Breast epithelium (tissue), 4 donors: ENCODE measurements at regions not wholly inside any gene's neighbourhood (a gene's known extent, or its start where the extent isn't known, plus 50 kb on each side); places are given as distances from the start of the nearest gene placed in this dataset.

ENCODE experiments used
- DNase-seq, 2 donors: peaks; one replicate each; pipeline ENCODE4 v3.0.0-alpha.2; 2019; ENCODE audit warnings: low spot score in 2 of 2
- H3K27ac ChIP-seq, 2 donors: fragments of 200-600 bp; sonication (generic) in 1 of 2; one replicate each; pipeline ENCODE4 v1.5.1; 2016 to 2019; ENCODE audit warnings: mild to moderate bottlenecking in 1 of 2
- H3K27me3 ChIP-seq, 2 donors: fragments of 200-600 bp; sonication (generic) in 1 of 2; one replicate each; pipeline versions ENCODE4 v1.5.1 to v1.6.0; 2017 to 2019; ENCODE audit warnings: control low read depth in 1 of 2, mild to moderate bottlenecking in 1 of 2
- H3K36me3 ChIP-seq: fragments of 200-600 bp; one replicate; pipeline ENCODE4 v1.5.1; 2019
- H3K4me1 ChIP-seq, 2 donors: fragments of 200-600 bp; sonication (generic); one replicate each; pipeline ENCODE4 v1.5.1; 2016 to 2019; ENCODE audit warnings: control low read depth in 1 of 2
- H3K4me3 ChIP-seq, 3 donors: fragments of 200-600 bp; sonication (generic); 1 replicate in 2 of 3; 2 replicates in 1 of 3; pipeline ENCODE4 v1.5.1; 2016 to 2019; ENCODE audit warnings: mild to moderate bottlenecking in 3 of 3, moderate library complexity in 2 of 3
- H3K9me3 ChIP-seq, 2 donors: fragments of 200-600 bp; sonication (generic) in 1 of 2; one replicate each; pipeline ENCODE4 v1.5.1; 2016 to 2019; ENCODE audit warnings: control low read depth in 1 of 2
- POLR2A ChIP-seq: fragments of 450-650 bp; IDR thresholded peaks from one replicate; pipeline ENCODE4 v1.6.1; 2016; ENCODE audit warnings: antibody characterized with exemption, mild to moderate bottlenecking, moderate library complexity
- POLR2AphosphoS5 ChIP-seq, 3 donors: sonication (generic); formaldehyde crosslinking; IDR thresholded peaks; one replicate each; pipeline ENCODE4 v1.6.1; 2017; ENCODE audit warnings: antibody characterized with exemption in 3 of 3
- intact Hi-C: fragments of 100-400 bp; cut with DNase I; formaldehyde crosslinking; loops from one replicate; pipeline ENCODE4 v1.15.1; 2023; ENCODE audit warnings: low total_unique reads
- TF ChIP-seq, protein P1 (sequence below), 3 donors: fragments of 450-650 bp; IDR thresholded peaks; one replicate each; pipeline ENCODE4 v1.5.1; 2016 to 2017; ENCODE audit warnings: antibody characterized with exemption in 3 of 3, mild to moderate bottlenecking in 3 of 3, moderate library complexity in 3 of 3

- Histone ChIP-seq H3K27me3 (no peaks in the 10 kb centered on the region), H3K27ac (no peak overlapping the region), H3K9me3 (no peaks in the 10 kb centered on the region), H3K4me3 (no peak overlapping the region), H3K36me3 (no peaks in the 10 kb centered on the region), H3K4me1 (no peaks in the 10 kb centered on the region)
- no peak for DNase-seq
- no peak for TF ChIP-seq POLR2A
- no peak for TF ChIP-seq POLR2AphosphoS5 (IDR thresholded peaks at IDR 0.05)
- TF ChIP-seq, protein P1, sequence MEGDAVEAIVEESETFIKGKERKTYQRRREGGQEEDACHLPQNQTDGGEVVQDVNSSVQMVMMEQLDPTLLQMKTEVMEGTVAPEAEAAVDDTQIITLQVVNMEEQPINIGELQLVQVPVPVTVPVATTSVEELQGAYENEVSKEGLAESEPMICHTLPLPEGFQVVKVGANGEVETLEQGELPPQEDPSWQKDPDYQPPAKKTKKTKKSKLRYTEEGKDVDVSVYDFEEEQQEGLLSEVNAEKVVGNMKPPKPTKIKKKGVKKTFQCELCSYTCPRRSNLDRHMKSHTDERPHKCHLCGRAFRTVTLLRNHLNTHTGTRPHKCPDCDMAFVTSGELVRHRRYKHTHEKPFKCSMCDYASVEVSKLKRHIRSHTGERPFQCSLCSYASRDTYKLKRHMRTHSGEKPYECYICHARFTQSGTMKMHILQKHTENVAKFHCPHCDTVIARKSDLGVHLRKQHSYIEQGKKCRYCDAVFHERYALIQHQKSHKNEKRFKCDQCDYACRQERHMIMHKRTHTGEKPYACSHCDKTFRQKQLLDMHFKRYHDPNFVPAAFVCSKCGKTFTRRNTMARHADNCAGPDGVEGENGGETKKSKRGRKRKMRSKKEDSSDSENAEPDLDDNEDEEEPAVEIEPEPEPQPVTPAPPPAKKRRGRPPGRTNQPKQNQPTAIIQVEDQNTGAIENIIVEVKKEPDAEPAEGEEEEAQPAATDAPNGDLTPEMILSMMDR (IDR thresholded peaks at IDR 0.05): no peak
- intact Hi-C loops: no loop called here
Measured at GRCh38 chr7:15853832-15854470, 167.5 kb upstream of the MEOX2 start.

- Histone ChIP-seq H3K27me3 (no peaks in the 10 kb centered on the region), H3K4me1 (no peaks in the 10 kb centered on the region), H3K9me3 (no peaks in the 10 kb centered on the region), H3K4me3 (no peak overlapping the region), H3K36me3 (no peaks in the 10 kb centered on the region), H3K27ac (no peak overlapping the region)
- intact Hi-C loops: no loop called here
- DNase-seq: no peak
- no peak for TF ChIP-seq POLR2A
- TF ChIP-seq POLR2AphosphoS5 (IDR thresholded peaks at IDR 0.05): no peak
- TF ChIP-seq, protein P1 (IDR thresholded peaks at IDR 0.05): no peak
Measured at GRCh38 chr7:15851201-15851600, 164.7 kb upstream of the MEOX2 start.

DNA sequence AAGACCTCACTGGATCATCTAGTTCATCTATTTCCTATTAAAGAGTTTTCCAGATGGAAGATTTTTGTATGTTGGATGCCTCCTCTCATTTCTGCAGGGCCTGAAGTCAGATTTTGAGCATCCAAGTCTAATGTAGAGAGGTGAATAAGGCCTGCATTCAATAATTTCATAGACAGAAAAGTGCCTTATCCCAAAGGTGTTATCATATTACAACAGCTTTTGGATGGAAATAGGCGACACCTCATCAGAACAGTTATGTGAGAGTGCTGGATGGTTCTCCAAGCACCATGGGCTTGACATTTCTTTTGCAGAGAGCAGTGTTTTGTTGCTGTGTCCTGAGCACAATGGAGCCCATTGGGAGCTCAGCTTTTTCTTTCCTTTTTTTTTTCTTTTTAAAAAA lies 162.4 kb upstream of the MEOX2 start:
- Histone ChIP-seq H3K4me1 (no peaks in the 10 kb centered on the region), H3K4me3 (no peak overlapping the region), H3K27me3 (no peaks in the 10 kb centered on the region), H3K27ac (no peak overlapping the region), H3K36me3 (no peaks in the 10 kb centered on the region), H3K9me3 (no peaks in the 10 kb centered on the region)
- DNase-seq: no peak
- no peak for TF ChIP-seq POLR2AphosphoS5 (IDR thresholded peaks at IDR 0.05)
- no peak for TF ChIP-seq POLR2A
- TF ChIP-seq, protein P1 (IDR thresholded peaks at IDR 0.05): no peak
- intact Hi-C loops: no loop called here

GRCh38 chr7:15848362-15848761 lies 161.9 kb upstream of the MEOX2 start:
- no peaks in the 10 kb centered on the region for H3K4me1 ChIP-seq
- no peak overlapping the region for H3K27ac ChIP-seq
- intact Hi-C loops: no loop called here
- no peaks in the 10 kb centered on the region for H3K9me3 ChIP-seq
- DNase-seq: no peak
- TF ChIP-seq POLR2A: no peak
- TF ChIP-seq, protein P1 (IDR thresholded peaks at IDR 0.05): no peak
- TF ChIP-seq POLR2AphosphoS5 (IDR thresholded peaks at IDR 0.05): no peak
- H3K4me3 ChIP-seq: no peak overlapping the region
- H3K36me3 ChIP-seq: no peaks in the 10 kb centered on the region
- no peaks in the 10 kb centered on the region for H3K27me3 ChIP-seq

DNA sequence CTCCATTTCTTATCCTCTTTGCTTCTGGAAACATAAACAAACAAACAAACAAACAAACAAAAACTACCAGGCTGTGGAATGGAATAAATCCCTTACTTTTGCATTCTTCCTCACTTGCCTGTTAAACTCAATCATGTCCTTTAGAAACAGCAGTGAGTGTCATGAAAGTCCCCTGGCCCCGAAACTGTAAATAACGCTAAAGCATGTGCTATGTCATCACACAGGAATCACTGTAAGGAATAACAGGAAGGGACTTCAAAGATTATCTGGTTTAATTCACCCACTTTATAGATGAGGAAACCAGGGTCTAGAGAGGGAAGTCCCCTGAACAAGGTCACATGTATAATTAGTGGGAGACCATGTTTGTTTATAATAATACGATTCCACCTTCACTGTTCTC lies 159.4 kb upstream of the MEOX2 start:
- Histone ChIP-seq H3K36me3 (no peaks in the 10 kb centered on the region), H3K4me3 (no peak overlapping the region), H3K27ac (no peak overlapping the region), H3K4me1 (no peaks in the 10 kb centered on the region), H3K9me3 (no peaks in the 10 kb centered on the region), H3K27me3 (no peaks in the 10 kb centered on the region)
- TF ChIP-seq, protein P1 (IDR thresholded peaks at IDR 0.05): no peak
- TF ChIP-seq POLR2A (no peak), POLR2AphosphoS5 (IDR thresholded peaks at IDR 0.05) (no peak)
- no peak for DNase-seq
- intact Hi-C loops: no loop called here
